ENCODE measurements at regions not wholly inside any gene's neighbourhood (a gene's known extent, or its start where the extent isn't known, plus 50 kb on each side); places are given as distances from the start of the nearest gene placed in this dataset.
A peak's percentile ranks its signal among the peaks of the same experiment; 100 is the strongest.

- DNase-seq: no peak
- no peak overlapping the region for H2AK5ac ChIP-seq (ENCODE audit: insufficient read length, low read length)
- no peak overlapping the region for H3K56ac ChIP-seq (ENCODE audit: insufficient read length, low read depth, low read length)
- Mint-ChIP-seq H3K27ac (peak overlapping the region in 2 of 3 experiments; percentile 40 to 68; a peak in 1 of 7 replicates), H3K27me3 (ENCODE audit: low read depth) (no peaks in the 10 kb centered on the region), H3K4me1 (peaks cover 44 to 52% of the 10 kb centered on the region in 2 experiments), H3K36me3 (ENCODE audit: insufficient read depth in 1 of 3, low read depth in 3 of 3) (peaks cover 2 to 12% (median 8%) of the 10 kb centered on the region in 3 experiments; a peak in 6 of 7 replicates), H3K4me3 (no peak overlapping the region), H3K9me3 (peaks cover 0 to 11% of the 10 kb centered on the region in 2 experiments; a peak in 3 of 5 replicates)
- H2BK5ac ChIP-seq (ENCODE audit: insufficient read length, low read length): no peak overlapping the region
- no peak overlapping the region for H2BK12ac ChIP-seq (ENCODE audit: insufficient read length, low read depth, low read length)
- no peak overlapping the region for H4K91ac ChIP-seq (ENCODE audit: insufficient read length, low read depth, low read length)
- no peak overlapping the region for H4K5ac ChIP-seq (ENCODE audit: insufficient read length, low read depth, low read length)
- H3K18ac ChIP-seq (ENCODE audit: insufficient read length, low read depth, low read length): no peak overlapping the region
- H4K20me1 ChIP-seq (ENCODE audit: control insufficient read depth, insufficient read depth, insufficient read length): no peaks in the 10 kb centered on the region
- no peak overlapping the region for H2BK15ac ChIP-seq (ENCODE audit: low read depth, low read length)
- TF ChIP-seq CTCF (conservative IDR thresholded peaks at IDR 0.05): no peak
- no peaks in the 10 kb centered on the region for H3K79me1 ChIP-seq (ENCODE audit: insufficient read depth, low read depth, low read length, poor library complexity, severe bottlenecking)
- H3K23me2 ChIP-seq (ENCODE audit: insufficient read length, low read depth, low read length, poor library complexity, severe bottlenecking): no peaks in the 10 kb centered on the region
- H2BK120ac ChIP-seq (ENCODE audit: low read depth, low read length, poor library complexity, severe bottlenecking): no peak overlapping the region
- no peak overlapping the region for H3K14ac ChIP-seq (ENCODE audit: insufficient read depth, low read length)
- H2BK20ac ChIP-seq (ENCODE audit: low read depth, low read length, poor library complexity, severe bottlenecking): no peak overlapping the region
- no peaks in the 10 kb centered on the region for H3K9me3 ChIP-seq (ENCODE audit: control insufficient read depth, low read depth, low read length)
- no CpG with 5 or more reads among the region's 2 CpGs for whole genome bisulfite sequencing (ENCODE audit: extremely low coverage, insufficient read length, low lambda C conversion rate)
- H2AFZ ChIP-seq (ENCODE audit: low read length): no peak overlapping the region
- H3K4me1 ChIP-seq (ENCODE audit: insufficient read depth, low read length): peaks cover 3% of the 10 kb centered on the region; the same call in 1 of the 2 replicates
- H3K23ac ChIP-seq (ENCODE audit: insufficient read length, low read depth, low read length): no peak overlapping the region
- H4K8ac ChIP-seq (replicated peaks; ENCODE audit: insufficient read length, low read depth, low read length): no peak overlapping the region
- no peaks in the 10 kb centered on the region for H3K27me3 ChIP-seq (ENCODE audit: insufficient read depth, low read length)
- no peak overlapping the region for H3T11ph ChIP-seq (ENCODE audit: low read length)
- H3K79me2 ChIP-seq (ENCODE audit: insufficient read depth, low read length): no peaks in the 10 kb centered on the region
- H3K27ac ChIP-seq (ENCODE audit: insufficient read length, low read depth, low read length): no peak overlapping the region
- no peak overlapping the region for H3K9ac ChIP-seq (ENCODE audit: extremely low read depth, insufficient read length, low read length)
- H3K4ac ChIP-seq (ENCODE audit: low read depth, low read length): no peak overlapping the region
- H3K4me2 ChIP-seq (ENCODE audit: insufficient read depth, insufficient read length, low read length): no peak overlapping the region
These were observed 1656.9 kb upstream of the RAG2 start for GRCh38 chr11:38254913-38255312.
